Esophagus squamous epithelium (tissue), 5 donors: ENCODE measurements at regions not wholly inside any gene's neighbourhood (a gene's known extent, or its start where the extent isn't known, plus 50 kb on each side); places are given as distances from the start of the nearest gene placed in this dataset.

Experiments
- DNase-seq: peaks from one replicate; lab custom pipeline; 2025; lab: John Stamatoyannopoulos, UW
- H3K27ac ChIP-seq, 4 donors: fragments of 200-600 bp; sonication (generic); one replicate each; pipeline ENCODE4 v1.5.1; 2016 to 2019; ENCODE audit warnings: mild to moderate bottlenecking in 1 of 4
- H3K27me3 ChIP-seq, 4 donors: fragments of 200-600 bp; sonication (generic); 1 replicate in 3 of 4; 2 replicates in 1 of 4; pipeline versions ENCODE4 v1.5.1 to v1.6.0; 2017 to 2021; ENCODE audit warnings: antibody characterized with exemption in 1 of 4
- H3K36me3 ChIP-seq, 3 donors: fragments of 200-600 bp; sonication (generic); one replicate each; pipeline ENCODE4 v1.5.1; 2016 to 2019
- H3K4me1 ChIP-seq, 3 donors: fragments of 200-600 bp; sonication (generic); one replicate each; pipeline ENCODE4 v1.5.1; 2017 to 2019
- H3K4me3 ChIP-seq, 4 donors: fragments of 200-600 bp; sonication (generic); 1 replicate in 3 of 4; 2 replicates in 1 of 4; pipeline ENCODE4 v1.5.1; 2016 to 2019; ENCODE audit warnings: mild to moderate bottlenecking in 2 of 4, moderate library complexity in 1 of 4
- H3K9me3 ChIP-seq, 3 donors: fragments of 200-600 bp; sonication (generic); one replicate each; pipeline ENCODE4 v1.5.1; 2016 to 2019
- POLR2A ChIP-seq, 4 donors: fragments of 450-650 bp; IDR thresholded peaks; one replicate each; pipeline ENCODE4 v1.6.1; 2017; ENCODE audit warnings: antibody characterized with exemption in 4 of 4, mild to moderate bottlenecking in 4 of 4, moderate library complexity in 3 of 4
- WGBS, 2 donors: methylation state at CpG; one replicate each; pipeline ENCODE4 v1.1.5; 2018; 5-methylcytosine and 5-hydroxymethylcytosine counted together
- intact Hi-C: fragments of 100-400 bp; cut with DNase I; formaldehyde crosslinking; loops from one replicate; pipeline ENCODE4 v1.15.0; 2022
- TF ChIP-seq, protein P1 (sequence below), 6 experiments: fragments of 450-650 bp in 4 of 6; fragments of 200-600 bp in 2 of 6; sonication (generic) in 2 of 6; IDR thresholded peaks; one replicate each; pipeline ENCODE4 v1.5.1; 2016 to 2019; ENCODE audit warnings: antibody characterized with exemption in 6 of 6, mild to moderate bottlenecking in 4 of 6, moderate library complexity in 4 of 6
- donor health status: DM: yes; HTN: yes; CAD: no.

GRCh38 chr2:138324068-138324771, 177.3 kb upstream of the SPOPL start:
- intact Hi-C loops = no loop called here
- H3K9me3 ChIP-seq = no peaks in the 10 kb centered on the region
- no peak overlapping the region for H3K4me3 ChIP-seq
- no peaks in the 10 kb centered on the region for H3K36me3 ChIP-seq
- H3K27me3 ChIP-seq = no peaks in the 10 kb centered on the region
- DNase-seq = no peak
- H3K27ac ChIP-seq = no peak overlapping the region
- TF ChIP-seq, protein P1, sequence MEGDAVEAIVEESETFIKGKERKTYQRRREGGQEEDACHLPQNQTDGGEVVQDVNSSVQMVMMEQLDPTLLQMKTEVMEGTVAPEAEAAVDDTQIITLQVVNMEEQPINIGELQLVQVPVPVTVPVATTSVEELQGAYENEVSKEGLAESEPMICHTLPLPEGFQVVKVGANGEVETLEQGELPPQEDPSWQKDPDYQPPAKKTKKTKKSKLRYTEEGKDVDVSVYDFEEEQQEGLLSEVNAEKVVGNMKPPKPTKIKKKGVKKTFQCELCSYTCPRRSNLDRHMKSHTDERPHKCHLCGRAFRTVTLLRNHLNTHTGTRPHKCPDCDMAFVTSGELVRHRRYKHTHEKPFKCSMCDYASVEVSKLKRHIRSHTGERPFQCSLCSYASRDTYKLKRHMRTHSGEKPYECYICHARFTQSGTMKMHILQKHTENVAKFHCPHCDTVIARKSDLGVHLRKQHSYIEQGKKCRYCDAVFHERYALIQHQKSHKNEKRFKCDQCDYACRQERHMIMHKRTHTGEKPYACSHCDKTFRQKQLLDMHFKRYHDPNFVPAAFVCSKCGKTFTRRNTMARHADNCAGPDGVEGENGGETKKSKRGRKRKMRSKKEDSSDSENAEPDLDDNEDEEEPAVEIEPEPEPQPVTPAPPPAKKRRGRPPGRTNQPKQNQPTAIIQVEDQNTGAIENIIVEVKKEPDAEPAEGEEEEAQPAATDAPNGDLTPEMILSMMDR (IDR thresholded peaks at IDR 0.05) = no peak
- TF ChIP-seq POLR2A (IDR thresholded peaks at IDR 0.05) = no peak
- WGBS, 2 donors = 66 to 74% methylated on average over 3 of the region's 3 CpGs
- H3K4me1 ChIP-seq = no peaks in the 10 kb centered on the region

- H3K27ac ChIP-seq = no peak overlapping the region
- WGBS, 2 donors = 76 to 89% methylated on average over 1 of the region's 1 CpG
- no peak overlapping the region for H3K4me3 ChIP-seq
- H3K27me3 ChIP-seq = no peaks in the 10 kb centered on the region
- H3K4me1 ChIP-seq = no peaks in the 10 kb centered on the region
- DNase-seq = no peak
- no peaks in the 10 kb centered on the region for H3K9me3 ChIP-seq
- intact Hi-C loops = no loop called here
- TF ChIP-seq, protein P1 (IDR thresholded peaks at IDR 0.05) = no peak
- TF ChIP-seq POLR2A (IDR thresholded peaks at IDR 0.05) = no peak
- no peaks in the 10 kb centered on the region for H3K36me3 ChIP-seq
These were observed 173.6 kb upstream of the SPOPL start for GRCh38 chr2:138327967-138328366.

DNA sequence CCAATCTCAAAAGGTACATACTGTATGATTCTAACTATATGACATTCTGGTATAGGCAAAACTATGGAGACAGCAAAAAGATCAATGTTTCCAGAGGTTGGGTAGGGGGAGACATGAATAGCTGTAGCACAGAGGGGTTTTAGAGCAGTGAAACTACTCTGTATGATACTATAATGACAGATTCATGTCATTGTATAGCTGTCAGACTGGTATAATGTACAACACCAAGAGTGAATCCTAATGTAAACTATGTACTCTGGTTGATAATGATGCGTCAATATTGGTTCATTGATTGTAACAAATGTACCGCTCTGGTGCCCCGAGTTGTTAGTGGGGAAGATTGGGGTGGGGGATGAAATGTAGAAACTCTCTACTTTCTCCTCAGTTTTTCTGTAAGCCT, 172.4 kb upstream of the SPOPL start:
- Histone ChIP-seq H3K27me3 (no peaks in the 10 kb centered on the region), H3K36me3 (no peaks in the 10 kb centered on the region), H3K4me3 (no peak overlapping the region), H3K9me3 (no peaks in the 10 kb centered on the region), H3K4me1 (no peaks in the 10 kb centered on the region), H3K27ac (no peak overlapping the region)
- 77 to 89% methylated on average over 3 of the region's 3 CpGs for WGBS, 2 donors
- DNase-seq = no peak
- intact Hi-C loops = no loop called here
- TF ChIP-seq, protein P1 (IDR thresholded peaks at IDR 0.05) = no peak
- no peak for TF ChIP-seq POLR2A (IDR thresholded peaks at IDR 0.05)

DNA sequence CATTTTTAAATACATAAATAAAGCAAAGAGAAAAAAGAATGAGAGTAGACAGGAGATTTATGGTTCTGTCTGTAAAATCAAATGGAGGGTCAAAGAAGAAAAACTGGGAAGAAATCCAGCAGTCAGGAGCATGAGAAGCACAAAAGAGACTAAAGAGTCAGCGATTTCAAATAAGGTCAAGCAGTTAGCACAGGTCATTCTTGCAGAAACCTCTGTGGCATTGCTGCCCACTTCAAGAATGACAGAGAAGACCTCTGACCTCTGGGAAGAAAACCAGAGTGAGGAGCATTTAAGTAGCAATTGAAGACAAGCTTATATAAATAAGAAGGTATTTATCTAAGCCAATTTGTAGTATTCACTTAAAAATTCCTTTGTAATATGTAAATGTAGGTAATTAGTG, 172.0 kb upstream of the SPOPL start:
- Histone ChIP-seq H3K27ac (no peak overlapping the region), H3K27me3 (no peaks in the 10 kb centered on the region), H3K9me3 (no peaks in the 10 kb centered on the region), H3K4me1 (no peaks in the 10 kb centered on the region), H3K36me3 (no peaks in the 10 kb centered on the region), H3K4me3 (no peak overlapping the region)
- intact Hi-C loops = no loop called here
- TF ChIP-seq POLR2A (IDR thresholded peaks at IDR 0.05) = no peak
- TF ChIP-seq, protein P1 (IDR thresholded peaks at IDR 0.05) = no peak
- no peak for DNase-seq
- 26 to 37% methylated on average over 1 of the region's 1 CpG for WGBS, 2 donors

DNA sequence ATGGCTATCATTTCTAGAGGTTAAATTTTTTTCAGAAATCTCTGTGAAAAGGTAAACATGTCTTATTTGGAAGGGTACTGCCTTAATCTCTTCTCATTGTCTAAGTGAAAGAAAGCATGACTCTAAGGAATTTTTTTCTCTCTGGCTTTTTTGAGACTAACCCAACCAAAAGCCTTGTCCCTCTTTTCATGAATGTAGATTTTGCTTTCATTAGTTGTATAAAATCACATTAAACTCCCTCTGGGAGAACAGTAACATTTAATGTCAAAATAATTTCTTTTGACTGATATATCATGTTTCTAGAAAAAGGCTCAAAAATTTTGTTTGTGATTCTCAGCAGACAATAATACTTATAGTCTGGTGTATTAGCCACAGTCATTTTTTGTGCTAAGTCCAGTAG, 168.4 kb upstream of the SPOPL start:
- H3K9me3 ChIP-seq = no peaks in the 10 kb centered on the region
- no peak overlapping the region for H3K4me3 ChIP-seq
- no peaks in the 10 kb centered on the region for H3K4me1 ChIP-seq
- DNase-seq = no peak
- no peaks in the 10 kb centered on the region for H3K27me3 ChIP-seq
- TF ChIP-seq, protein P1 (IDR thresholded peaks at IDR 0.05) = no peak
- no peak for TF ChIP-seq POLR2A (IDR thresholded peaks at IDR 0.05)
- intact Hi-C loops = no loop called here
- H3K36me3 ChIP-seq = no peaks in the 10 kb centered on the region
- no peak overlapping the region for H3K27ac ChIP-seq
